GM23338 (cell line): ENCODE measurements at regions not wholly inside any gene's neighbourhood (a gene's known extent, or its start where the extent isn't known, plus 50 kb on each side); places are given as distances from the start of the nearest gene placed in this dataset.

Source experiments
- ATAC-seq: fragments of 200-7000 bp; cut with Tn5 transposase; 3 replicates; pipeline ENCODE4 v1.9.1; 2020
- DNase-seq: peaks from one replicate; pipeline ENCODE4 v3.0.0-alpha.2; 2015; ENCODE audit warnings: low spot score
- H2AFZ ChIP-seq: fragments of 200-600 bp; sonication (generic); 2 replicates; pipeline ENCODE4 v1.8.0; 2016; ENCODE audit warnings: antibody characterized with exemption, mild to moderate bottlenecking, moderate library complexity
- H3F3A ChIP-seq: fragments of 200-600 bp; sonication (generic); replicated peaks from 2 replicates; pipeline ENCODE4 v1.8.0; 2017; ENCODE audit warnings: antibody characterized with exemption, mixed run types, low read depth
- H3K27ac ChIP-seq: fragments of 200-600 bp; sonication (generic); 2 replicates; pipeline ENCODE4 v1.6.1; 2016; ENCODE audit warnings: low read depth
- H3K27me3 ChIP-seq: fragments of 200-600 bp; sonication (generic); 2 replicates; pipeline ENCODE4 v1.8.0; 2016; ENCODE audit warnings: mild to moderate bottlenecking, mixed run types, moderate library complexity; ENCODE audit not compliant: insufficient read depth
- H3K36me3 ChIP-seq: fragments of 200-600 bp; sonication (generic); 2 replicates; pipeline ENCODE4 v1.8.0; 2016; ENCODE audit warnings: mild to moderate bottlenecking; ENCODE audit not compliant: insufficient read depth
- H3K4me1 ChIP-seq: fragments of 200-600 bp; sonication (generic); 2 replicates; pipeline ENCODE4 v1.8.0; 2016; ENCODE audit warnings: mild to moderate bottlenecking, moderate library complexity; ENCODE audit not compliant: insufficient read depth
- H3K4me2 ChIP-seq: fragments of 200-600 bp; sonication (generic); 2 replicates; pipeline ENCODE4 v1.7.1; 2017; ENCODE audit warnings: mixed run types
- H3K4me3 ChIP-seq: fragments of 200-600 bp; sonication (generic); 2 replicates; pipeline ENCODE4 v1.6.1; 2016; ENCODE audit warnings: mixed run types
- H3K79me2 ChIP-seq: fragments of 200-600 bp; sonication (generic); replicated peaks from 2 replicates; pipeline ENCODE4 v1.8.0; 2017; ENCODE audit warnings: mild to moderate bottlenecking; ENCODE audit not compliant: insufficient read depth
- H3K9me2 ChIP-seq: fragments of 200-600 bp; sonication (generic); 2 replicates; pipeline ENCODE4 v1.8.0; 2017; ENCODE audit not compliant: insufficient read depth
- H4K20me1 ChIP-seq: fragments of 200-600 bp; sonication (generic); replicated peaks from 2 replicates; pipeline ENCODE4 v1.8.0; 2017; ENCODE audit warnings: mild to moderate bottlenecking; ENCODE audit not compliant: insufficient read depth
- H3K27ac Mint-ChIP-seq: 2 replicates; pipeline ENCODE4 v1.8.0; 2020; ENCODE audit warnings: inconsistent platforms, mild to moderate bottlenecking, moderate library complexity, mixed read lengths
- H3K27me3 Mint-ChIP-seq: 3 replicates; pipeline ENCODE4 v1.8.0; 2022; ENCODE audit warnings: low read depth, mild to moderate bottlenecking, moderate library complexity, mixed read lengths, inconsistent platforms; ENCODE audit not compliant: insufficient read depth, poor library complexity
- H3K36me3 Mint-ChIP-seq: 3 replicates; pipeline ENCODE4 v1.8.0; 2021; ENCODE audit warnings: low read depth, mild to moderate bottlenecking, inconsistent platforms, moderate library complexity, mixed read lengths
- H3K4me1 Mint-ChIP-seq: 3 replicates; pipeline ENCODE4 v1.8.0; 2020; ENCODE audit warnings: mild to moderate bottlenecking, inconsistent platforms, mixed read lengths
- H3K4me3 Mint-ChIP-seq: 3 replicates; pipeline ENCODE4 v1.8.0; 2021; ENCODE audit warnings: moderate library complexity, mild to moderate bottlenecking, inconsistent platforms, mixed read lengths
- H3K9me3 Mint-ChIP-seq: 3 replicates; pipeline ENCODE4 v1.8.0; 2020; ENCODE audit warnings: moderate library complexity, mild to moderate bottlenecking, inconsistent platforms, mixed read lengths
- EZH2phosphoT487 ChIP-seq: fragments of 200-600 bp; sonication (generic); IDR thresholded peaks from one replicate; pipeline ENCODE4 v1.8.1; 2018; ENCODE audit warnings: antibody characterized with exemption; ENCODE audit not compliant: unreplicated experiment
- JUNB ChIP-seq: IDR thresholded peaks from one replicate; pipeline ENCODE4 v1.6.1; 2016; ENCODE audit warnings: antibody characterized with exemption; ENCODE audit not compliant: unreplicated experiment
- NANOG ChIP-seq: IDR thresholded peaks from 2 replicates; pipeline ENCODE4 v1.6.1; 2016; ENCODE audit warnings: antibody characterized with exemption, borderline replicate concordance
- STAT1 ChIP-seq: IDR thresholded peaks from one replicate; pipeline ENCODE4 v1.6.1; 2016; ENCODE audit warnings: antibody characterized with exemption; ENCODE audit not compliant: unreplicated experiment
- ZNF114 ChIP-seq: fragments of 250-450 bp; sonication (Bioruptor Pico); IDR thresholded peaks from 2 replicates; pipeline ENCODE4 v1.5.0; 2020; ENCODE audit warnings: mild to moderate bottlenecking, moderate library complexity
- ZNF331 ChIP-seq: fragments of 250-450 bp; sonication (Bioruptor Pico); IDR thresholded peaks from 2 replicates; pipeline ENCODE4 v1.5.0; 2020; ENCODE audit warnings: low read depth, mild to moderate bottlenecking, moderate library complexity
- TF ChIP-seq, protein P1 (sequence below), 2 experiments: fragments of 200-600 bp in 1 of 2; sonication (generic) in 1 of 2; conservative IDR thresholded peaks; 2 replicates each; pipeline versions ENCODE4 v1.5.1 to v1.6.1; 2016 to 2017; ENCODE audit warnings: antibody characterized with exemption in 2 of 2, low read depth in 2 of 2, mild to moderate bottlenecking in 2 of 2, moderate library complexity in 1 of 2
- TF ChIP-seq, protein P2 (sequence below): fragments of 250-450 bp; sonication (Bioruptor Pico); IDR thresholded peaks from 2 replicates; pipeline ENCODE4 v1.5.0; 2020; ENCODE audit warnings: mild to moderate bottlenecking, moderate library complexity

DNA sequence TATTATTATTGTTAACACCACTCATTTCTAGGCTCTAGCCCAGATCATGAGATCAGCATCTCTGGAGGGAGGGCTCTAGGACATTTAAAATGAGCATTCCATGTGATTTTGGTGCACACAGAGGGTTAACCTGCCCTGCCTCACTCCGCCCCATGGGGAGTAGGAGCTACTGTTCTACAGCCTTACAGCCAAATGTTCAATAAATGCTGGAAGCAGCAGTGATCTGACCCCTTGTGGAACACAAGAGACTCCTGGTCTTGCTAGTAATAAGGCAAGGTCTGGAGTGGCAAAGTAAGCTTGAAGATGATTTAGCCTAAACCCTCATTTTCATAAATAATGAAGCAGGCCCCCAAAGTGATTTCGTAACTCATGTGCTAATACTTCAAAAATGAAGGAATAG lies 166.4 kb upstream of the EOMES start:
- H4K20me1 ChIP-seq: no peaks in the 10 kb centered on the region
- peaks cover 26% of the 10 kb centered on the region for H3K4me1 Mint-ChIP-seq
- TF ChIP-seq, protein P1, sequence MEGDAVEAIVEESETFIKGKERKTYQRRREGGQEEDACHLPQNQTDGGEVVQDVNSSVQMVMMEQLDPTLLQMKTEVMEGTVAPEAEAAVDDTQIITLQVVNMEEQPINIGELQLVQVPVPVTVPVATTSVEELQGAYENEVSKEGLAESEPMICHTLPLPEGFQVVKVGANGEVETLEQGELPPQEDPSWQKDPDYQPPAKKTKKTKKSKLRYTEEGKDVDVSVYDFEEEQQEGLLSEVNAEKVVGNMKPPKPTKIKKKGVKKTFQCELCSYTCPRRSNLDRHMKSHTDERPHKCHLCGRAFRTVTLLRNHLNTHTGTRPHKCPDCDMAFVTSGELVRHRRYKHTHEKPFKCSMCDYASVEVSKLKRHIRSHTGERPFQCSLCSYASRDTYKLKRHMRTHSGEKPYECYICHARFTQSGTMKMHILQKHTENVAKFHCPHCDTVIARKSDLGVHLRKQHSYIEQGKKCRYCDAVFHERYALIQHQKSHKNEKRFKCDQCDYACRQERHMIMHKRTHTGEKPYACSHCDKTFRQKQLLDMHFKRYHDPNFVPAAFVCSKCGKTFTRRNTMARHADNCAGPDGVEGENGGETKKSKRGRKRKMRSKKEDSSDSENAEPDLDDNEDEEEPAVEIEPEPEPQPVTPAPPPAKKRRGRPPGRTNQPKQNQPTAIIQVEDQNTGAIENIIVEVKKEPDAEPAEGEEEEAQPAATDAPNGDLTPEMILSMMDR (conservative IDR thresholded peaks at IDR 0.05; ENCODE audit: low read depth in 2 of 2): peak in 1 of 2 experiments; percentile 21; a peak in 1 of 4 replicates
- TF ChIP-seq, protein P2, sequence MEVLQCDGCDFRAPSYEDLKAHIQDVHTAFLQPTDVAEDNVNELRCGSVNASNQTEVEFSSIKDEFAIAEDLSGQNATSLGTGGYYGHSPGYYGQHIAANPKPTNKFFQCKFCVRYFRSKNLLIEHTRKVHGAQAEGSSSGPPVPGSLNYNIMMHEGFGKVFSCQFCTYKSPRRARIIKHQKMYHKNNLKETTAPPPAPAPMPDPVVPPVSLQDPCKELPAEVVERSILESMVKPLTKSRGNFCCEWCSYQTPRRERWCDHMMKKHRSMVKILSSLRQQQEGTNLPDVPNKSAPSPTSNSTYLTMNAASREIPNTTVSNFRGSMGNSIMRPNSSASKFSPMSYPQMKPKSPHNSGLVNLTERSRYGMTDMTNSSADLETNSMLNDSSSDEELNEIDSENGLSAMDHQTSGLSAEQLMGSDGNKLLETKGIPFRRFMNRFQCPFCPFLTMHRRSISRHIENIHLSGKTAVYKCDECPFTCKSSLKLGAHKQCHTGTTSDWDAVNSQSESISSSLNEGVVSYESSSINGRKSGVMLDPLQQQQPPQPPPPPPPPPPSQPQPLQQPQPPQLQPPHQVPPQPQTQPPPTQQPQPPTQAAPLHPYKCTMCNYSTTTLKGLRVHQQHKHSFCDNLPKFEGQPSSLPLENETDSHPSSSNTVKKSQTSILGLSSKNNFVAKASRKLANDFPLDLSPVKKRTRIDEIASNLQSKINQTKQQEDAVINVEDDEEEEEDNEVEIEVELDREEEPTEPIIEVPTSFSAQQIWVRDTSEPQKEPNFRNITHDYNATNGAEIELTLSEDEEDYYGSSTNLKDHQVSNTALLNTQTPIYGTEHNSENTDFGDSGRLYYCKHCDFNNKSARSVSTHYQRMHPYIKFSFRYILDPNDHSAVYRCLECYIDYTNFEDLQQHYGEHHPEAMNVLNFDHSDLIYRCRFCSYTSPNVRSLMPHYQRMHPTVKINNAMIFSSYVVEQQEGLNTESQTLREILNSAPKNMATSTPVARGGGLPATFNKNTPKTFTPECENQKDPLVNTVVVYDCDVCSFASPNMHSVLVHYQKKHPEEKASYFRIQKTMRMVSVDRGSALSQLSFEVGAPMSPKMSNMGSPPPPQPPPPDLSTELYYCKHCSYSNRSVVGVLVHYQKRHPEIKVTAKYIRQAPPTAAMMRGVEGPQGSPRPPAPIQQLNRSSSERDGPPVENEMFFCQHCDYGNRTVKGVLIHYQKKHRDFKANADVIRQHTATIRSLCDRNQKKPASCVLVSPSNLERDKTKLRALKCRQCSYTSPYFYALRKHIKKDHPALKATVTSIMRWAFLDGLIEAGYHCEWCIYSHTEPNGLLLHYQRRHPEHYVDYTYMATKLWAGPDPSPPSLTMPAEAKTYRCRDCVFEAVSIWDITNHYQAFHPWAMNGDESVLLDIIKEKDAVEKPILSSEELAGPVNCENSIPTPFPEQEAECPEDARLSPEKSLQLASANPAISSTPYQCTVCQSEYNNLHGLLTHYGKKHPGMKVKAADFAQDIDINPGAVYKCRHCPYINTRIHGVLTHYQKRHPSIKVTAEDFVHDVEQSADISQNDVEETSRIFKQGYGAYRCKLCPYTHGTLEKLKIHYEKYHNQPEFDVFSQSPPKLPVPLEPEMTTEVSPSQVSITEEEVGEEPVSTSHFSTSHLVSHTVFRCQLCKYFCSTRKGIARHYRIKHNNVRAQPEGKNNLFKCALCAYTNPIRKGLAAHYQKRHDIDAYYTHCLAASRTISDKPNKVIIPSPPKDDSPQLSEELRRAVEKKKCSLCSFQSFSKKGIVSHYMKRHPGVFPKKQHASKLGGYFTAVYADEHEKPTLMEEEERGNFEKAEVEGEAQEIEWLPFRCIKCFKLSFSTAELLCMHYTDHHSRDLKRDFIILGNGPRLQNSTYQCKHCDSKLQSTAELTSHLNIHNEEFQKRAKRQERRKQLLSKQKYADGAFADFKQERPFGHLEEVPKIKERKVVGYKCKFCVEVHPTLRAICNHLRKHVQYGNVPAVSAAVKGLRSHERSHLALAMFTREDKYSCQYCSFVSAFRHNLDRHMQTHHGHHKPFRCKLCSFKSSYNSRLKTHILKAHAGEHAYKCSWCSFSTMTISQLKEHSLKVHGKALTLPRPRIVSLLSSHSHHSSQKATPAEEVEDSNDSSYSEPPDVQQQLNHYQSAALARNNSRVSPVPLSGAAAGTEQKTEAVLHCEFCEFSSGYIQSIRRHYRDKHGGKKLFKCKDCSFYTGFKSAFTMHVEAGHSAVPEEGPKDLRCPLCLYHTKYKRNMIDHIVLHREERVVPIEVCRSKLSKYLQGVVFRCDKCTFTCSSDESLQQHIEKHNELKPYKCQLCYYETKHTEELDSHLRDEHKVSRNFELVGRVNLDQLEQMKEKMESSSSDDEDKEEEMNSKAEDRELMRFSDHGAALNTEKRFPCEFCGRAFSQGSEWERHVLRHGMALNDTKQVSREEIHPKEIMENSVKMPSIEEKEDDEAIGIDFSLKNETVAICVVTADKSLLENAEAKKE (CRISPR knock-in tag): no peak
- H3K36me3 Mint-ChIP-seq: no peaks in the 10 kb centered on the region
- no peak overlapping the region for H2AFZ ChIP-seq
- H3K4me1 ChIP-seq: peaks cover 31% of the 10 kb centered on the region
- no peak overlapping the region for H3K27ac ChIP-seq
- H3K9me2 ChIP-seq: no peaks in the 10 kb centered on the region
- peaks cover 5% of the 10 kb centered on the region for H3K27me3 Mint-ChIP-seq
- ATAC-seq: peak; percentile 57
- H3K4me2 ChIP-seq: no peak overlapping the region
- H3F3A ChIP-seq: no peaks in the 10 kb centered on the region
- H3K27ac Mint-ChIP-seq: no peak overlapping the region
- H3K9me3 Mint-ChIP-seq: no peaks in the 10 kb centered on the region
- peak; percentile 17 for DNase-seq
- no peaks in the 10 kb centered on the region for H3K27me3 ChIP-seq
- H3K79me2 ChIP-seq: no peaks in the 10 kb centered on the region
- H3K4me3 Mint-ChIP-seq: no peak overlapping the region
- H3K4me3 ChIP-seq: no peak overlapping the region
- H3K36me3 ChIP-seq: no peaks in the 10 kb centered on the region

DNA sequence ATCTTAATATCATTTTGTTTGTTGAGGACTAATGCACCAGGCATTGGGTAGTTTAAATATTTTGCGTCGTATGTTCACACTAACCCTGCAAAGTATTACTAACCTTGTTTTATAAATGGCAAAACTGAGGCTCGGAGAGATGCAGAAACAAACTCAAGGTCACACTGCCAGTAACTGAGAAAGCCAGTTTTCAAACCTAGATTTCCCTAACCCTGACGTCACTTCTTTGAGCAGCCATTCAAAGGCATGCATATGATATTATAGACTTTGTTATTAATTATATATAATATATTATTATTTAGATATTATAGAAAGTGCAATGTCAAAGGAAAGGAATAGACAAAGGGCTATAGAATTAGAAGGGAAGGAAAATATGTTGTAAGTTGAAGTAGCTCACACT lies 167.6 kb upstream of the EOMES start:
- H2AFZ ChIP-seq: no peak overlapping the region
- no peak overlapping the region for H3K27ac Mint-ChIP-seq
- H3K4me1 Mint-ChIP-seq: peaks cover 22% of the 10 kb centered on the region
- no peak overlapping the region for H3K4me2 ChIP-seq
- H3K9me3 Mint-ChIP-seq: no peaks in the 10 kb centered on the region
- DNase-seq (no peak), ATAC-seq (no peak)
- H3K4me3 ChIP-seq: no peak overlapping the region
- H3K27me3 Mint-ChIP-seq: peaks cover 5% of the 10 kb centered on the region
- peaks cover 26% of the 10 kb centered on the region for H3K4me1 ChIP-seq
- H4K20me1 ChIP-seq: no peaks in the 10 kb centered on the region
- no peaks in the 10 kb centered on the region for H3K36me3 Mint-ChIP-seq
- H3K27ac ChIP-seq: no peak overlapping the region
- no peaks in the 10 kb centered on the region for H3K9me2 ChIP-seq
- TF ChIP-seq EZH2phosphoT487 (no peak), ZNF331 (CRISPR knock-in tag) (no peak), STAT1 (no peak), ZNF114 (CRISPR knock-in tag) (no peak), JUNB (no peak), NANOG (no peak)
- no peaks in the 10 kb centered on the region for H3K36me3 ChIP-seq
- no peaks in the 10 kb centered on the region for H3K79me2 ChIP-seq
- no peak overlapping the region for H3K4me3 Mint-ChIP-seq
- no peaks in the 10 kb centered on the region for H3K27me3 ChIP-seq
- H3F3A ChIP-seq: no peaks in the 10 kb centered on the region
